Right hindlimb (tissue), 1 donor: ENCODE measurements at regions not wholly inside any gene's neighbourhood (a gene's known extent, or its start where the extent isn't known, plus 50 kb on each side); places are given as distances from the start of the nearest gene placed in this dataset.

Experiments
- DNase-seq: peaks from one replicate; pipeline ENCODE4 v3.0.0-alpha.2; 2018

GRCh38 chr1:14511796-14512585 lies 86.5 kb upstream of the KAZN start:
- no peak for DNase-seq

GRCh38 chr1:14513111-14513510 lies 85.4 kb upstream of the KAZN start:
- DNase-seq, result no peak

- DNase-seq, result no peak
Observed at GRCh38 chr1:14514739-14515138, 83.7 kb upstream of the KAZN start.

- peak; percentile 31 for DNase-seq
Observed at GRCh38 chr1:14516974-14517840, 81.3 kb upstream of the KAZN start.

GRCh38 chr1:14517841-14518180 lies 80.7 kb upstream of the KAZN start:
- no peak for DNase-seq

DNA sequence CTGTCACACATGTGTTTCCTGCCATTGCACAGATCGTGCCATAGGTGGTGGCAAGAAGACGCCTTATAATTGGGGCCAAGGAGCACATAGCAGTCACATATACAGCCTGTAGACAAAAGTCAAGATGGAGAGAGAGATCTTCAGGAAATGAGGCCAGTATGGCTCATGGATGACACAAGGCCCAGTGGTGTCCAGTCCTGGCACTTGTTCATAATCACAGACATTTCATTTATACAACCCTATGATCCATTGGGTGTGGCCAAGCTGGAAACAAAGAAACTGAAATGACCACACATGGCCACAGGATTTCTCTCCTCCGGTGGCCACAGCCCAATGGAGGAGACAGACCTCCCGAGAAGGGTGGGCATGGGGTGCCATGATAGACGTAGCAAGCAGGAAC lies 78.5 kb upstream of the KAZN start:
- no peak for DNase-seq

DNA sequence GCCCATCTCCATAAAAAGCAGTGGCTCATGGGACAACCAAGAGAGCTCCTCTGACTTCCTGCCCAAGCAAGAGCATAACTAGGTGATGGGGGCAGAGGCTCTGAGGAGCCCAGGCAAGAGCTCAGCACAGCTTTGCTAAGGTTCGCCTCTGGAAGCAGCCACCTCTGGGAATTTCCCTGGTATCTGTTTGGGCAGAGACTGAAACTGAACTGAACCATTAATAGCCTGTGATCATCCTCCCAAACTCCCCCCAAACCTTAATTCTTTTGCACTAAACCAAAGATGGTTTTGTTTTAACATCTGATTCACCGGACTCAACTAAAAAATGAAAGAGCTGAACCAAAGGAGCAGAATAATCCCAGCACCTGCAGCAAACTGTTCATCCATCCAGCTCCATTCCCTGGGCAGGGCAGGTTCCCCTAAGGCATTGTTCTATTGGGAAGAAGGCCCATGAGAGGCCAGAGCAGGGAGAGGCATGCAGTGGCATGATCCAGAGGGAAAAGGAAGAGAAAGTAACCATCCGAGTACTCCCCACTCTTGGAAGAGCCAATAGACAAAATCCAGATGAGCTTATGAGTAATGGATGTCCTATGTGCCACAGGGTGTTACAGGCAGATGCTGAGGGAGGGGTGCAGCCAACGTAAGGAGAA lies 77.8 kb upstream of the KAZN start:
- DNase-seq, result no peak

DNA sequence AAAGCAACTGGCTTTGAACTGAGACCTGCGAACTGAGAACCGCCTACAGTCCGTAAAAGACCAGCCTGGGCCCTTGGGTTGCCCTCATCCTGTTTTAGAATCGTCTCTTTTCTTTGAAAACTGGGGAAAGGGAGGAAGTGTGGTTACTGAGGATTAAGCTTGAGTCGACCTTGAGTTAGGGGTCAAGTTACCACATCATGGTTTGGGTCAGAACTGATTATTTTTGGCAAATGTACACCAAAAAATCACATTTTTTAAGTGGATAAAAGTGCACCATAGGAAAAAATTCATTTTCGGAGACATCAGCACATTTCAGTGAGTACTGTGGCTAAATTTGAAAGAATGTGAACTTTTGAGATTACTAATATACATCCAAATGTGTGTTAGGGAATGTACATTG lies 76.9 kb upstream of the KAZN start:
- no peak for DNase-seq

- DNase-seq, result peak; percentile 35
Observed at GRCh38 chr1:14522077-14522925, 76.2 kb upstream of the KAZN start.

DNA sequence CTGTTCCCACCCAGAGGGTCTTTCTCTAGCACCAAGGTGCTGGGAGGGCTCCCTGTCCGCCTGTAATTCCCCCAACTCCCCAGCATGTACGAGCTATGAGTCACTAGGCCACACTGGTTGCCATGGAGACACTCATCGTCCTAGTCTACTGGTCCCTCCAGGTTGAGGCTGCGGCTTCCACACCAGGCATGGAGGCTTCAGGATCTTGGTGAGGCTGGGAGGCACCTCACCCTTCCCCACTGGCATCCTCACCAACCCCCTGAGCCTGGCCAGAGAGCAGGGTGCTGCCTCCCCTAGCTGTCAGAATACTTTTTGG lies 75.6 kb upstream of the KAZN start:
- DNase-seq, result peak; percentile 37

DNA sequence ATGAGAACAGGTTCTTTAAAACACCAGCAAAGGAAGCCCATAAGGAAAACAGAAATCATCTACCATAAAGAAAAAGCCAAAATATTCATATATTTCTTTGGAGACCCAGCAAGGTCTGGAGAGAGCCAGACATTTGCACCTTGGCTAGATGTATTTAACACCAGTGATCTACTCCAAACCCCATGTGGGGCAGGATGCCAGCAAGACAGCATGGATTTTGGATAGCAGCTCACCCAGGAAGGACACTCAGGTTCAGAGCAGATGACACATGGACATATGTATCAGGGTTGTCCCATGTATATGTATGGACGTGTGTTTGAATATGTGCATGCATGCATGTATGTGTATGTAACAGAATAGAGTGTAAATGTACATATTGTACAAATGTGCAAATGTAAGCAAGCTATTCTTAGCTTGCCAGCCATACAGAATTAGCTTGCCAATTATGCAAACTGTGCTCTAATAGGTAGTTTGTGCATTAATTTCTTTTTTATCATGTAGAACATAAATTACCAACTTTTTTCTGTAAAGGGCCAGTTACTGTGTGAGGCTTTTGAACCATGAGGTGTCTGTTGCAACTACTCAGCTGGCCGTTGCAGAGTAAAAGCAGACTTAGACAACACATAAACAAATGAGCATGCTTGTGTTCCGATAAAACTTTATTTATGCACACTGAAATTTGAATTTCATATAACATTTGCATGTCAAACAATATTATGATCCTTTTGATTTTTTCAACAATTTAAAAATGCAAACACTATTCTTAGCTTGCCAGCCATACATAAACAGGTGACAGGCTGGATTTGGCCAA lies 73.5 kb upstream of the KAZN start:
- DNase-seq, result no peak

DNA sequence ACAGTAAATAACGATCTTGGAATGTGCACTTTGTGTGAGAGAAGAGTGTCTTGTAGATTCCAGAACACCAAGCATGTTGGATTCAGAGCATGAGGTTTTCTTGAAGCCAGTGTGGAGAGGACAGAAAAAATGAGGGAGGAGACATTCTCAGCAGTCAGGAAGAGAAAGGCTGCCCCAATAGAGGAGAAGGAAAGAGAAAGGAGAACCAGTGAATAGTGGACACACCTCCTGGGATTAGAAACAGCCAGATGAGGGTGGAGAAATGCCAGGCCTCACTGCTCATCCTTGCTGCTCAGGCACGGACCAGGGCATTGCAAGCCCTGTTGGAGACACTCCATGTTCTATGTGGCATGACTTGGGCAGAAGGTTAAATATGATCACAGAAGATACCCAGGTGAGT lies 69.0 kb upstream of the KAZN start:
- no peak for DNase-seq

- DNase-seq, result no peak
Observed at GRCh38 chr1:14531519-14531918, 67.0 kb upstream of the KAZN start.

GRCh38 chr1:14535619-14536355 lies 62.7 kb upstream of the KAZN start:
- DNase-seq, result no peak

DNA sequence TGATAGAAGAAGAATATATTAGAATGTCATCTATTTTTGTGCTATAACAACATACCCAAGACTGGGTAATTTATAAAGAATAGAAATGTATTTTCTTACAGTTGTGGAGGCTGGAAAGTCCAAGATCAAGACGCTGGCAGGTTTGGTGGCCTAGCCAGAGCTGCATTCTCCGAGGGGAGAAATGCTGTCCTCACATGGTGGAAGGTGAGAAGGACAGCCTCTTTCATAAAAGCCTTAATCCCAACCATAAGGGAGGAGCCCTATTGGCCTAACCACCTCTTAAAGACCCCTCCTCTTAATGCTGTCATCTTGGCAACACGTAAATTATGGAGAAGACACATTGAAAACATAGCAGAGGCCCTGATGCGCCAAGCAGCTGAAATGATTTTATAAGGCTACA lies 60.1 kb upstream of the KAZN start:
- no peak for DNase-seq

DNA sequence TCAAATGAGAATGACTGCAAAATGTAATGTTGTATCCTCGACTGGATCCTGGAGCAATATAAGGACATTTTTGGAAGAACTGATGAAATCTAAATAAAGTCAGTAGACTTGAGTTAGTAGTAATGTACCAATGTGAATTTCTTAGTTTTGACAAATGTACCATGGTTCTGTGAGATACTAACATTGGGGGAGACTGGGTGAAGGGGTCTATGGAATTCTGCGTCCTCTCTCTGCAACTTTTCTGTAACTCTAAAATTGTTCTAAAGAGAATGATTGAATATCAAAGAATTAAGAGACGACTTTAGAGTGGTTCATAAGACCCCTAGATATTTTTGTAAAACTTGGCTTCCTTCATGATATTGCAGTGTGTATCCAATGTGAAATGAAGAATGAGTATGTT lies 59.2 kb upstream of the KAZN start:
- DNase-seq, result no peak

GRCh38 chr1:14539953-14540563 lies 58.4 kb upstream of the KAZN start:
- no peak for DNase-seq

DNA sequence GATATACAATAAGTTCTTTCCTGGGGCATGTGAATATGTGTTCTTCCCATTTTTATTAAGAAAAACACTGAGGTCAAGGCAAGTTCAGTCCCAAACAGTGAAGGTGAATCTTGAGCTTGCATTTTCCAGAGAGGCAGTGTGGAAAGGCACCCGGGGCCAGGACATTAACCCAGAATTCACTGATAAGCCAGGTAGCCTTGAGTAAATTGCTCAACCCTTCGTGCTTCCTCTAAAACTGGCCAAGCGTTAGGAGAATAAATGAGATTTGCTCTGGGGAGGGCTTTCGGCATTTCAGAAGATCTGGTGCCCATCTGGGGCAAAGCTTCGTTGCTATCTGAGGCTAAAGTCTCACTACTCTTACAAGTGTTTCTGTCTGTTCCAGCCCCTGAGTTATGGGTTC lies 57.1 kb upstream of the KAZN start:
- DNase-seq, result no peak

DNA sequence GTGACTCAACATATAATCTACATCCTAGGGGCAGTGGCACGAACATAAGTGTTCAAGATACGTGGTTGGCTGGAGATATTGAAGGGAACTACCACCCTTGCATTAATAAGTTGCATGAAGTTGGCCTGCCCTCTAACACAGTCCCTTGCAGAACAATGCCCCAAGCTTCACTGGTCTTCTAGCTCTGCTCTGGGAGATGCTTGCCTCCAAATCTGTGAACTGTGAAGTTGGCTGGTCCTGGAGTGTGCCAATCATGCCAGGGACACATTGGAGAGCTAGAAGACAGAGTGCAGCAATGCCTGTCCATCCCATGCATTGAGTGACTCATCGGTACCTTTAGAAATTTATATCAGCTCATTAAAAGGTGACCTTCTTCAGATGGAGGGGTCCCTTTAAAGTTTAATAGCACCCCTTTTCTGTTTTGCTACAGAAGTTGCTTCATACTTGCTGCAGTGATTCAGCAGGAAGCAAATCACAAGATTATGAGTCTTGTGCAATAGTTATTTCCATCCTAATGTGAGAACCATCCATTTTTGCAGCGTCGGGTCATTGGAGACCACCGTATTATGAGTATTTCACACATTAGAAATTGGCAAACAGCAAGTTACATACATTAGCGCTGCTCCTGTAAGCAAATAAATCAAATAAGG lies 55.2 kb upstream of the KAZN start:
- no peak for DNase-seq

GRCh38 chr1:14544319-14544718 lies 54.2 kb upstream of the KAZN start:
- no peak for DNase-seq
